ENCODE measurements at regions not wholly inside any gene's neighbourhood (a gene's known extent, or its start where the extent isn't known, plus 50 kb on each side); places are given as distances from the start of the nearest gene placed in this dataset.

GRCh38 chr7:156448918-156449317 lies 191.7 kb upstream of the RNF32 start:
- no peak for TF ChIP-seq POLR2AphosphoS5 (IDR thresholded peaks at IDR 0.05; ENCODE audit: low read depth, low read length)
- no peak for TF ChIP-seq POLR2A (IDR thresholded peaks at IDR 0.05; ENCODE audit: low read depth, low read length)
